ENCODE measurements at regions not wholly inside any gene's neighbourhood (a gene's known extent, or its start where the extent isn't known, plus 50 kb on each side); places are given as distances from the start of the nearest gene placed in this dataset.
"Not testable (repeated sequence)": the region's sequence is repeated elsewhere in the genome, so short reads cannot be mapped to it uniquely, and the experiment has no call there.

DNA sequence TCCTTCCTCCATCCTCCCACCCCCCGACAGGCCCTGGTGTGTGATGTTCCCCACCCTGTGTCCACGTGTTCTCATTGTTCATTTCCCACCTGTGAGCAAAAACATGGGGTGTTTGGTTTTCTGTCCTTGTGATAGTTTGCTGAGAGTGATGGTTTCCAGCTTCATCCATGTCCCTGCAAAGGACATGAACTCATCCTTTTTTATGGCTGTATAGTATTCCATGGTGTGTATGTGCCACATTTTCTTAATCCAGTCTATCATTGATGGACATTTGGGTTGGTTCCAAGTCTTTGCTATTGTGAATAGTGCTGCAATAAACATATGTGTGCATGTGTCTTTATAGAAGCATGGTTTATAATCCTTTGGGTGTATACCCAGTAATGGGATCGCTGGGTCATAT lies 587.6 kb downstream of the EDEM1 start:
- TF ChIP-seq POLR2A (IDR thresholded peaks at IDR 0.05) = not testable (repeated sequence)
- TF ChIP-seq, protein P1, sequence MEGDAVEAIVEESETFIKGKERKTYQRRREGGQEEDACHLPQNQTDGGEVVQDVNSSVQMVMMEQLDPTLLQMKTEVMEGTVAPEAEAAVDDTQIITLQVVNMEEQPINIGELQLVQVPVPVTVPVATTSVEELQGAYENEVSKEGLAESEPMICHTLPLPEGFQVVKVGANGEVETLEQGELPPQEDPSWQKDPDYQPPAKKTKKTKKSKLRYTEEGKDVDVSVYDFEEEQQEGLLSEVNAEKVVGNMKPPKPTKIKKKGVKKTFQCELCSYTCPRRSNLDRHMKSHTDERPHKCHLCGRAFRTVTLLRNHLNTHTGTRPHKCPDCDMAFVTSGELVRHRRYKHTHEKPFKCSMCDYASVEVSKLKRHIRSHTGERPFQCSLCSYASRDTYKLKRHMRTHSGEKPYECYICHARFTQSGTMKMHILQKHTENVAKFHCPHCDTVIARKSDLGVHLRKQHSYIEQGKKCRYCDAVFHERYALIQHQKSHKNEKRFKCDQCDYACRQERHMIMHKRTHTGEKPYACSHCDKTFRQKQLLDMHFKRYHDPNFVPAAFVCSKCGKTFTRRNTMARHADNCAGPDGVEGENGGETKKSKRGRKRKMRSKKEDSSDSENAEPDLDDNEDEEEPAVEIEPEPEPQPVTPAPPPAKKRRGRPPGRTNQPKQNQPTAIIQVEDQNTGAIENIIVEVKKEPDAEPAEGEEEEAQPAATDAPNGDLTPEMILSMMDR (IDR thresholded peaks at IDR 0.05) = not testable (repeated sequence)

Measured in prostate gland (tissue), 2 donors.